Panc1 (cell line): ENCODE measurements at regions not wholly inside any gene's neighbourhood (a gene's known extent, or its start where the extent isn't known, plus 50 kb on each side); places are given as distances from the start of the nearest gene placed in this dataset.

Experiments
- ATAC-seq: fragments of 200-7000 bp; cut with Tn5 transposase; 2 replicates; pipeline ENCODE4 v1.9.1; 2020; ENCODE audit warnings: mild to moderate bottlenecking, moderate library complexity
- BruUV-seq: library from RNA; stranded (reverse); fragments of 400-500 nt; replicated peaks from 2 replicates; lab custom pipeline; 2021; lab: Mats Ljungman, UMichigan
- CTCF ChIA-PET: fragments of 300-600 bp; sonication (Branson Sonifier 250); formaldehyde crosslinking; loops from one replicate; lab custom pipeline; 2022; ENCODE audit warnings: antibody characterized with exemption; lab: Charles Lee
- POLR2A ChIA-PET: fragments of 300-600 bp; sonication (Branson Sonifier 250); formaldehyde crosslinking; loops from one replicate; lab custom pipeline; 2022; ENCODE audit warnings: antibody characterized with exemption; lab: Charles Lee
- DNase-seq: peaks from one replicate; pipeline ENCODE4 v3.0.0-alpha.2; 2010; ENCODE audit warnings: low read depth, low spot score
- H3K27ac ChIP-seq: 2 replicates; pipeline ENCODE4 v1.5.1; 2011; ENCODE audit warnings: mild to moderate bottlenecking, low read length, inconsistent platforms
- H3K27me3 ChIP-seq: fragments of 200-500 bp; sonication (Bioruptor generic); 2 replicates; pipeline ENCODE4 v1.6.0; 2014; ENCODE audit warnings: low read length, inconsistent platforms; ENCODE audit not compliant: control insufficient read depth, insufficient read depth
- H3K36me3 ChIP-seq: fragments of 200-500 bp; sonication (Bioruptor generic); 2 replicates; pipeline ENCODE4 v1.5.1; 2014; ENCODE audit warnings: inconsistent platforms, mild to moderate bottlenecking, low read length, moderate library complexity; ENCODE audit not compliant: control insufficient read depth, insufficient read depth
- H3K4me1 ChIP-seq: 2 replicates; pipeline ENCODE4 v1.5.1; 2011; ENCODE audit warnings: inconsistent platforms, mild to moderate bottlenecking, low read length, moderate library complexity; ENCODE audit not compliant: control insufficient read depth, insufficient read depth
- H3K4me3 ChIP-seq, 2 experiments: 2 replicates each; pipeline ENCODE4 v1.5.1; 2011 to 2012; ENCODE audit warnings: low read depth in 2 of 2, low read length in 2 of 2, mild to moderate bottlenecking in 2 of 2, inconsistent platforms in 1 of 2, moderate library complexity in 1 of 2
- H3K9me3 ChIP-seq: fragments of 200-500 bp; sonication (Bioruptor generic); 2 replicates; pipeline ENCODE4 v1.5.1; 2014; ENCODE audit warnings: low read depth, mild to moderate bottlenecking, inconsistent platforms, low read length, moderate library complexity; ENCODE audit not compliant: control insufficient read depth, insufficient read depth
- CTCF ChIP-seq: fragments of 450-650 bp; IDR thresholded peaks from 2 replicates; pipeline ENCODE4 v1.5.1; 2017; ENCODE audit warnings: mild to moderate bottlenecking
- POLR2AphosphoS5 ChIP-seq: IDR thresholded peaks from 2 replicates; pipeline ENCODE4 v1.6.1; 2012; ENCODE audit warnings: mild to moderate bottlenecking, low read depth, low read length, moderate library complexity
- REST ChIP-seq, 2 experiments: IDR thresholded peaks; 2 replicates each; pipeline ENCODE4 v1.6.1; 2011 to 2012; ENCODE audit warnings: low read depth in 2 of 2, control low read depth in 1 of 2, low read length in 1 of 2, mild to moderate bottlenecking in 1 of 2, moderate library complexity in 1 of 2; ENCODE audit not compliant: insufficient read depth in 1 of 2
- SIN3A ChIP-seq: IDR thresholded peaks from 2 replicates; pipeline ENCODE4 v1.6.1; 2012; ENCODE audit warnings: low read depth, mild to moderate bottlenecking, low read length, moderate library complexity, borderline replicate concordance; ENCODE audit not compliant: insufficient read depth
- TCF7L2 ChIP-seq: IDR thresholded peaks from 2 replicates; pipeline ENCODE4 v1.6.1; 2011; ENCODE audit warnings: mild to moderate bottlenecking, low read depth, low read length, inconsistent platforms
- in situ Hi-C: cut with HindIII; loops from 2 replicates; pipeline ENCODE4 v1.10.0; 2016; ENCODE audit warnings: low sequenced_read_pairs, low pct_unique_long_range_greater_than_20kb
- intact Hi-C: fragments of 100-400 bp; cut with micrococcal nuclease; formaldehyde crosslinking; loops from one replicate; pipeline ENCODE4 v1.10.0; 2022; ENCODE audit not compliant: unreplicated experiment

- BruUV-seq, result no TSS peak
- CTCF ChIA-PET, result no interaction called here
- no peak for ATAC-seq
- intact Hi-C loops, result no loop called here
- peaks cover 5% of the 10 kb centered on the region; the same call in 1 of the 2 replicates for H3K27me3 ChIP-seq
- H3K9me3 ChIP-seq, result no peaks in the 10 kb centered on the region
- no peak; the same call in 1 of the 2 replicates for TF ChIP-seq CTCF
- DNase-seq, result no peak
- no peak overlapping the region for H3K4me3 ChIP-seq
- no peaks in the 10 kb centered on the region for H3K4me1 ChIP-seq
- in situ Hi-C loops, result no loop called here
- no peaks in the 10 kb centered on the region for H3K36me3 ChIP-seq
- H3K27ac ChIP-seq, result no peak overlapping the region
- POLR2A ChIA-PET, result no interaction called here
Measured at GRCh38 chr1:36731226-36732014, 248.7 kb upstream of the CSF3R start.

GRCh38 chr1:36730599-36730998 is 247.9 kb upstream of the CSF3R start:
- no peak for TF ChIP-seq POLR2AphosphoS5
- no peak for TF ChIP-seq TCF7L2
- no peak for TF ChIP-seq SIN3A
- no peak for TF ChIP-seq REST (IDR thresholded peaks at IDR 0.05; ENCODE audit: insufficient read depth in 1 of 2, low read depth in 2 of 2, low read length in 1 of 2)
- no peak for TF ChIP-seq CTCF

More at GRCh38 chr1:36730599-36730998, 247.9 kb upstream of the CSF3R start:
- POLR2A ChIA-PET, result no interaction called here
- no peak for ATAC-seq
- CTCF ChIA-PET, result no interaction called here
- no peaks in the 10 kb centered on the region for H3K36me3 ChIP-seq
- in situ Hi-C loops, result no loop called here
- H3K9me3 ChIP-seq, result no peaks in the 10 kb centered on the region
- H3K27me3 ChIP-seq, result peaks cover 5% of the 10 kb centered on the region; the same call in 1 of the 2 replicates
- no peaks in the 10 kb centered on the region for H3K4me1 ChIP-seq
- no peak overlapping the region for H3K4me3 ChIP-seq
- DNase-seq, result no peak
- intact Hi-C loops, result no loop called here
- BruUV-seq, result no TSS peak
- no peak overlapping the region for H3K27ac ChIP-seq
